HFF-Myc (cell line): ENCODE measurements at regions not wholly inside any gene's neighbourhood (a gene's known extent, or its start where the extent isn't known, plus 50 kb on each side); places are given as distances from the start of the nearest gene placed in this dataset.

Source experiments
- DNase-seq: peaks from one replicate; pipeline ENCODE4 v3.0.0-alpha.2; 2011; ENCODE audit warnings: low read depth; ENCODE audit errors: extremely low read depth
- H3K4me3 ChIP-seq: replicated peaks from 2 replicates; pipeline ENCODE4 v1.5.1; 2011; ENCODE audit warnings: low read depth, mild to moderate bottlenecking, control low read depth, low read length
- TF ChIP-seq, protein P1 (sequence below): IDR thresholded peaks from 2 replicates; pipeline ENCODE4 v1.5.1; 2012; ENCODE audit warnings: mild to moderate bottlenecking, low read depth, low read length, control low read depth; ENCODE audit errors: missing control alignments

GRCh38 chr6:65790666-65791065, 83.6 kb upstream of the EYS start:
- DNase-seq, result no peak
- no peak overlapping the region for H3K4me3 ChIP-seq
- TF ChIP-seq, protein P1, sequence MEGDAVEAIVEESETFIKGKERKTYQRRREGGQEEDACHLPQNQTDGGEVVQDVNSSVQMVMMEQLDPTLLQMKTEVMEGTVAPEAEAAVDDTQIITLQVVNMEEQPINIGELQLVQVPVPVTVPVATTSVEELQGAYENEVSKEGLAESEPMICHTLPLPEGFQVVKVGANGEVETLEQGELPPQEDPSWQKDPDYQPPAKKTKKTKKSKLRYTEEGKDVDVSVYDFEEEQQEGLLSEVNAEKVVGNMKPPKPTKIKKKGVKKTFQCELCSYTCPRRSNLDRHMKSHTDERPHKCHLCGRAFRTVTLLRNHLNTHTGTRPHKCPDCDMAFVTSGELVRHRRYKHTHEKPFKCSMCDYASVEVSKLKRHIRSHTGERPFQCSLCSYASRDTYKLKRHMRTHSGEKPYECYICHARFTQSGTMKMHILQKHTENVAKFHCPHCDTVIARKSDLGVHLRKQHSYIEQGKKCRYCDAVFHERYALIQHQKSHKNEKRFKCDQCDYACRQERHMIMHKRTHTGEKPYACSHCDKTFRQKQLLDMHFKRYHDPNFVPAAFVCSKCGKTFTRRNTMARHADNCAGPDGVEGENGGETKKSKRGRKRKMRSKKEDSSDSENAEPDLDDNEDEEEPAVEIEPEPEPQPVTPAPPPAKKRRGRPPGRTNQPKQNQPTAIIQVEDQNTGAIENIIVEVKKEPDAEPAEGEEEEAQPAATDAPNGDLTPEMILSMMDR, result no peak

- no peak overlapping the region for H3K4me3 ChIP-seq
- TF ChIP-seq, protein P1, result no peak
- no peak for DNase-seq
Observed at GRCh38 chr6:65787787-65788186, 80.8 kb upstream of the EYS start.

GRCh38 chr6:65786815-65787214, 79.8 kb upstream of the EYS start:
- TF ChIP-seq, protein P1, result no peak
- DNase-seq, result no peak
- no peak overlapping the region for H3K4me3 ChIP-seq

- TF ChIP-seq, protein P1, result no peak
- DNase-seq, result no peak
Observed at GRCh38 chr6:65780691-65781090, 73.7 kb upstream of the EYS start.

GRCh38 chr6:65776332-65776731, 69.3 kb upstream of the EYS start:
- DNase-seq, result no peak
- TF ChIP-seq, protein P1, result no peak
- H3K4me3 ChIP-seq, result no peak overlapping the region

More at GRCh38 chr6:65780691-65781090, 73.7 kb upstream of the EYS start:
- no peak overlapping the region for H3K4me3 ChIP-seq

- TF ChIP-seq, protein P1, result no peak
- DNase-seq, result no peak
- H3K4me3 ChIP-seq, result no peak overlapping the region
Observed at GRCh38 chr6:65771946-65772345, 64.9 kb upstream of the EYS start.

- TF ChIP-seq, protein P1, result no peak
- H3K4me3 ChIP-seq, result no peak overlapping the region
- DNase-seq, result no peak
Observed at GRCh38 chr6:65761890-65762289, 54.9 kb upstream of the EYS start.
